K562 (cell line): ENCODE measurements at regions not wholly inside any gene's neighbourhood (a gene's known extent, or its start where the extent isn't known, plus 50 kb on each side); places are given as distances from the start of the nearest gene placed in this dataset.

Experiments
- ATAC-seq: fragments of 200-7000 bp; cut with Tn5 transposase; 3 replicates; pipeline ENCODE4 v1.9.1; 2020; ENCODE audit warnings: moderate library complexity
- BruUV-seq: library from RNA; stranded (reverse); fragments of 400-500 nt; replicated peaks from 2 replicates; lab custom pipeline; 2021; lab: Mats Ljungman, UMichigan
- CTCF ChIA-PET: fragments of 300-600 bp; formaldehyde crosslinking; extraction: SDS; loops from one replicate; lab custom pipeline; 2021; ENCODE audit warnings: low intra/inter-chr PET ratio; lab: Yijun Ruan, JAX
- POLR2A ChIA-PET: fragments of 300-600, 350-650 bp; sonication (Branson Sonifier 250); formaldehyde crosslinking; extraction: SDS; loops from one replicate; lab custom pipeline; 2021; ENCODE audit warnings: antibody characterized with exemption, inconsistent platforms; lab: Yijun Ruan, JAX
- DNase-seq, 4 experiments: peaks; one replicate each; pipeline versions ENCODE4 v3.0.0 to v3.0.0-alpha.2; 2011 to 2018; ENCODE audit warnings: low spot score in 3 of 4, mixed read lengths in 3 of 4; ENCODE audit errors: extremely low read depth in 1 of 4
- FAIRE-seq: peaks from 2 replicates; lab custom pipeline; 2011; peaks lifted over from hg19 to GRCh38; lab: Jason Lieb, UNC
- H2AFZ ChIP-seq: 2 replicates; pipeline ENCODE4 v1.6.0; 2011; ENCODE audit warnings: low read depth, low read length, control low read depth, inconsistent platforms
- H3K27ac ChIP-seq: fragments of 200-600 bp; 3 replicates; pipeline ENCODE4 v1.8.0; 2011; ENCODE audit warnings: low read depth, mild to moderate bottlenecking, control low read depth, inconsistent platforms, low read length, moderate library complexity, mixed read lengths; ENCODE audit errors: extremely low read depth
- H3K27me3 ChIP-seq, 2 experiments: fragments of 300-600 bp in 1 of 2; 2 replicates in 1 of 2; 3 replicates in 1 of 2; pipeline versions ENCODE4 v1.6.0 to v1.8.0; 2011; ENCODE audit warnings: inconsistent platforms in 2 of 2, low read length in 2 of 2, mild to moderate bottlenecking in 1 of 2, mixed read lengths in 1 of 2, moderate library complexity in 1 of 2; ENCODE audit not compliant: control insufficient read depth in 2 of 2, insufficient read depth in 2 of 2
- H3K36me3 ChIP-seq: fragments of 300-600 bp; 3 replicates; pipeline ENCODE4 v1.8.0; 2011; ENCODE audit warnings: mild to moderate bottlenecking, low read length, inconsistent platforms; ENCODE audit not compliant: control insufficient read depth, insufficient read depth
- H3K4me1 ChIP-seq, 2 experiments: fragments of 200-600 bp in 1 of 2; replicated peaks in 1 of 2; 2 replicates in 1 of 2; 3 replicates in 1 of 2; pipeline versions ENCODE4 v1.5.1 to v1.8.0; 2011; ENCODE audit warnings: inconsistent platforms in 2 of 2, low read length in 2 of 2, mild to moderate bottlenecking in 1 of 2, mixed read lengths in 1 of 2, moderate library complexity in 1 of 2; ENCODE audit not compliant: control insufficient read depth in 2 of 2, insufficient read depth in 2 of 2
- H3K4me2 ChIP-seq: 2 replicates; pipeline ENCODE4 v1.6.1; 2011; ENCODE audit warnings: low read length, control low read depth, inconsistent platforms, mixed read lengths; ENCODE audit not compliant: insufficient read depth
- H3K4me3 ChIP-seq: fragments of 200-600 bp; sonication (generic), shearing (Covaris generic); 2 replicates; pipeline ENCODE4 v1.5.1; 2016; ENCODE audit warnings: control low read depth, inconsistent platforms
- H3K79me2 ChIP-seq: fragments of 200-600 bp; 3 replicates; pipeline ENCODE4 v1.8.0; 2011; ENCODE audit warnings: low read length, inconsistent platforms; ENCODE audit not compliant: control insufficient read depth, insufficient read depth
- H3K9ac ChIP-seq, 2 experiments: 2 replicates each; pipeline versions ENCODE4 v1.6.0 to v1.6.1; 2011; ENCODE audit warnings: low read depth in 2 of 2, low read length in 2 of 2, control low read depth in 1 of 2, inconsistent platforms in 1 of 2, mild to moderate bottlenecking in 1 of 2, mixed read lengths in 1 of 2; ENCODE audit not compliant: insufficient read depth in 1 of 2
- H3K9me1 ChIP-seq: one replicate; pipeline ENCODE4 v1.6.0; 2011; ENCODE audit warnings: inconsistent platforms, mild to moderate bottlenecking, low read length, moderate library complexity; ENCODE audit not compliant: control insufficient read depth, insufficient read depth
- H3K9me3 ChIP-seq: replicated peaks from 2 replicates; pipeline ENCODE4 v1.5.1; 2011; ENCODE audit warnings: low read depth, low read length, inconsistent platforms; ENCODE audit not compliant: control insufficient read depth, insufficient read depth
- H4K20me1 ChIP-seq: replicated peaks from 2 replicates; pipeline ENCODE4 v1.6.1; 2011; ENCODE audit warnings: low read length, inconsistent platforms, mixed read lengths; ENCODE audit not compliant: control insufficient read depth, insufficient read depth
- CEBPG ChIP-seq, 3 experiments: fragments of 200-800 bp in 1 of 3; sonication (Bioruptor generic) in 1 of 3; sonication (generic) in 1 of 3; formaldehyde crosslinking in 1 of 3; IDR thresholded peaks in 2 of 3; conservative IDR thresholded peaks in 1 of 3; 2 replicates each; pipeline versions ENCODE4 v1.6.1 to v1.8.0; 2016 to 2022; ENCODE audit warnings: missing compliant biosample characterization in 2 of 3, missing genetic modification characterization in 2 of 3, mild to moderate bottlenecking in 1 of 3, missing genetic modification reagents in 1 of 3
- GABPB2 ChIP-seq: fragments of 250-450 bp; sonication (Bioruptor Pico); conservative IDR thresholded peaks from 2 replicates; pipeline ENCODE4 v1.5.1; 2021; ENCODE audit warnings: mild to moderate bottlenecking
- KAT7 ChIP-seq: sonication (generic); formaldehyde crosslinking; IDR thresholded peaks from 2 replicates; pipeline ENCODE4 v1.8.0; 2022; ENCODE audit warnings: missing genetic modification reagents, mild to moderate bottlenecking, borderline replicate concordance
- POLR2A ChIP-seq: fragments of 450-650 bp; conservative IDR thresholded peaks from 2 replicates; pipeline ENCODE4 v1.6.1; 2016
- RFX7 ChIP-seq: fragments of 250-450 bp; sonication (Bioruptor Pico); IDR thresholded peaks from 2 replicates; pipeline ENCODE4 v1.5.1; 2021; ENCODE audit warnings: mild to moderate bottlenecking
- TCF3 ChIP-seq: sonication (generic); formaldehyde crosslinking; IDR thresholded peaks from 2 replicates; pipeline ENCODE4 v1.4.0; 2020; ENCODE audit warnings: mild to moderate bottlenecking, missing genetic modification reagents
- ZNF140 ChIP-seq: fragments of 250-450 bp; sonication (Bioruptor Pico); IDR thresholded peaks from 2 replicates; pipeline ENCODE4 v1.8.0; 2021; ENCODE audit warnings: moderate library complexity, mild to moderate bottlenecking, inconsistent platforms
- WGBS: fragments of 100-300 bp; shearing (Covaris generic); methylation state at CpG from one replicate; pipeline ENCODE4 v1.1.6; 2016; ENCODE audit warnings: low coverage, mixed read lengths; ENCODE audit not compliant: insufficient coverage; ENCODE audit errors: missing lambda C conversion rate; 5-methylcytosine and 5-hydroxymethylcytosine counted together
- in situ Hi-C: fragments of 300-500 bp; cut with MboI; formaldehyde crosslinking; loops from 4 replicates; pipeline ENCODE4 v1.15.0; 2018; ENCODE audit warnings: inconsistent platforms, mixed read lengths
- intact Hi-C: fragments of 100-400 bp; cut with micrococcal nuclease; formaldehyde crosslinking; loops from 2 replicates; pipeline ENCODE4 v1.14.2; 2022
- TF ChIP-seq, protein P1 (sequence below): sonication (generic); formaldehyde crosslinking; IDR thresholded peaks from 2 replicates; pipeline ENCODE4 v1.9.0; 2022; ENCODE audit warnings: mild to moderate bottlenecking, missing genetic modification reagents
- TF ChIP-seq, protein P2 (sequence below): fragments of 450-650 bp; IDR thresholded peaks from 2 replicates; pipeline ENCODE4 v1.6.1; 2016; ENCODE audit warnings: low read depth

DNA sequence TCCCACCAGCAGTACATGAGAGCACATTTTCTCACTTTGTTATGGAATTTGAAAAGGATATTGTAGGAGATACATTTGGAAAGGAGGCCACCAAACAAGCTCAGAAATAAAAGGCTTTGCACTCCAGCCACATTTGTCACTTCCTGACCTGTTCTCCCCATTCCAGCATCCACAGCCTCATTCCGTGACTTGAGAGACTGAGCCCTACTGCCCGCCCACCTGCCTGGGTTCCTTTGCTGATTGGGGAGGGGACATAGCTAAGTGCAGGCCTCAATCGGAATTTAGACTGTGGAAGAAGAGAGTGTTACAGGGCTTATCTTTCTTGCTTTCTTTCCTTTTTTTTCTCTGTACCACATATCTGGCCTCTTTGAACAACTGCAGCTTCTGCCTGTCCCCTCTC is 735.4 kb upstream of the TMEM132C start:
- no peaks in the 10 kb centered on the region for H4K20me1 ChIP-seq
- FAIRE-seq (no peak), ATAC-seq (no peak), DNase-seq (no peak)
- CTCF ChIA-PET, result no interaction called here
- no peak for TF ChIP-seq GABPB2 (CRISPR knock-in tag)
- TF ChIP-seq KAT7 (CRISPR knock-in tag), result no peak
- no peak for TF ChIP-seq POLR2A
- TF ChIP-seq ZNF140 (CRISPR knock-in tag), result no peak
- TF ChIP-seq RFX7 (CRISPR knock-in tag), result no peak
- TF ChIP-seq TCF3 (CRISPR knock-in tag), result no peak
- TF ChIP-seq, protein P1, sequence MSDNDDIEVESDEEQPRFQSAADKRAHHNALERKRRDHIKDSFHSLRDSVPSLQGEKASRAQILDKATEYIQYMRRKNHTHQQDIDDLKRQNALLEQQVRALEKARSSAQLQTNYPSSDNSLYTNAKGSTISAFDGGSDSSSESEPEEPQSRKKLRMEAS (CRISPR knock-in tag), result no peak
- H3K27me3 ChIP-seq, result no peaks in the 10 kb centered on the region
- intact Hi-C loops, result no loop called here
- no peak overlapping the region for H3K4me3 ChIP-seq
- H3K4me2 ChIP-seq, result no peak overlapping the region
- in situ Hi-C loops, result no loop called here
- WGBS, result 0% methylated on average over 3 of the region's 3 CpGs
- H3K4me1 ChIP-seq, result no peaks in the 10 kb centered on the region
- no TSS peak for BruUV-seq
- no peaks in the 10 kb centered on the region for H3K36me3 ChIP-seq
- no peak overlapping the region for H3K9ac ChIP-seq
- POLR2A ChIA-PET, result interaction anchor here (0.7 kb wide), 1 partner anchor 177 kb away, joined by 3 read pairs; no protein-coding TSS in a partner anchor
- no peak overlapping the region for H2AFZ ChIP-seq
- H3K79me2 ChIP-seq, result no peaks in the 10 kb centered on the region
- no peak overlapping the region for H3K27ac ChIP-seq
- H3K9me1 ChIP-seq, result no peaks in the 10 kb centered on the region
- no peaks in the 10 kb centered on the region for H3K9me3 ChIP-seq

DNA sequence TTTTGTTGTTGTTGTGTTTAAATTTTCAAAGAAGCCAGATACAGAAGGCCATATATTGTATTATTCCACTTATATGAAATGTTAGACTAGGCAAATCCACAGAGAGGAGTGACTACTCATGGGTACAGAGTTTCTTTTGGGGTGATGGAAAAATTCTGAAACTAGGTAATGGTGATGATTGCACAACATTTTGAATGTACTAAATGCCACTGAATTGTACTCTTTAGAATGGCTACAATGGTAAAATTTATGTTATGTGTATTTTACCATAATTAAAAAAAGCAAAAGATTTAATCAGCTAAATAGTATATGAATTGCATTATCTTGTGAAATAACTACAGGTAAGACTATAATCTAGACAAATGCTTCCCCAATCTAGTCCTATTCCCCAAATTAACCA is 733.6 kb upstream of the TMEM132C start:
- intact Hi-C loops (no loop called here), in situ Hi-C loops (no loop called here)
- no peak for FAIRE-seq
- Histone ChIP-seq H3K4me2 (no peak overlapping the region), H3K9me1 (no peaks in the 10 kb centered on the region), H3K4me1 (no peaks in the 10 kb centered on the region), H4K20me1 (no peaks in the 10 kb centered on the region), H3K4me3 (no peak overlapping the region), H3K9me3 (no peaks in the 10 kb centered on the region), H3K36me3 (no peaks in the 10 kb centered on the region), H3K79me2 (no peaks in the 10 kb centered on the region), H3K9ac (no peak overlapping the region), H3K27ac (no peak overlapping the region), H2AFZ (no peak overlapping the region), H3K27me3 (no peaks in the 10 kb centered on the region)
- ChIA-PET CTCF (no interaction called here), POLR2A (no interaction called here)
- no peak for DNase-seq
- ATAC-seq, result no peak
- TF ChIP-seq CEBPG (CRISPR knock-in tag; IDR thresholded peaks at IDR 0.05) (no peak), CEBPG (tag; conservative IDR thresholded peaks at IDR 0.05 in 1 of 2, IDR thresholded peaks at IDR 0.05 in 1 of 2) (peak in 1 of 2 experiments; percentile 51; a peak in 2 of 4 replicates)
- TF ChIP-seq, protein P2, sequence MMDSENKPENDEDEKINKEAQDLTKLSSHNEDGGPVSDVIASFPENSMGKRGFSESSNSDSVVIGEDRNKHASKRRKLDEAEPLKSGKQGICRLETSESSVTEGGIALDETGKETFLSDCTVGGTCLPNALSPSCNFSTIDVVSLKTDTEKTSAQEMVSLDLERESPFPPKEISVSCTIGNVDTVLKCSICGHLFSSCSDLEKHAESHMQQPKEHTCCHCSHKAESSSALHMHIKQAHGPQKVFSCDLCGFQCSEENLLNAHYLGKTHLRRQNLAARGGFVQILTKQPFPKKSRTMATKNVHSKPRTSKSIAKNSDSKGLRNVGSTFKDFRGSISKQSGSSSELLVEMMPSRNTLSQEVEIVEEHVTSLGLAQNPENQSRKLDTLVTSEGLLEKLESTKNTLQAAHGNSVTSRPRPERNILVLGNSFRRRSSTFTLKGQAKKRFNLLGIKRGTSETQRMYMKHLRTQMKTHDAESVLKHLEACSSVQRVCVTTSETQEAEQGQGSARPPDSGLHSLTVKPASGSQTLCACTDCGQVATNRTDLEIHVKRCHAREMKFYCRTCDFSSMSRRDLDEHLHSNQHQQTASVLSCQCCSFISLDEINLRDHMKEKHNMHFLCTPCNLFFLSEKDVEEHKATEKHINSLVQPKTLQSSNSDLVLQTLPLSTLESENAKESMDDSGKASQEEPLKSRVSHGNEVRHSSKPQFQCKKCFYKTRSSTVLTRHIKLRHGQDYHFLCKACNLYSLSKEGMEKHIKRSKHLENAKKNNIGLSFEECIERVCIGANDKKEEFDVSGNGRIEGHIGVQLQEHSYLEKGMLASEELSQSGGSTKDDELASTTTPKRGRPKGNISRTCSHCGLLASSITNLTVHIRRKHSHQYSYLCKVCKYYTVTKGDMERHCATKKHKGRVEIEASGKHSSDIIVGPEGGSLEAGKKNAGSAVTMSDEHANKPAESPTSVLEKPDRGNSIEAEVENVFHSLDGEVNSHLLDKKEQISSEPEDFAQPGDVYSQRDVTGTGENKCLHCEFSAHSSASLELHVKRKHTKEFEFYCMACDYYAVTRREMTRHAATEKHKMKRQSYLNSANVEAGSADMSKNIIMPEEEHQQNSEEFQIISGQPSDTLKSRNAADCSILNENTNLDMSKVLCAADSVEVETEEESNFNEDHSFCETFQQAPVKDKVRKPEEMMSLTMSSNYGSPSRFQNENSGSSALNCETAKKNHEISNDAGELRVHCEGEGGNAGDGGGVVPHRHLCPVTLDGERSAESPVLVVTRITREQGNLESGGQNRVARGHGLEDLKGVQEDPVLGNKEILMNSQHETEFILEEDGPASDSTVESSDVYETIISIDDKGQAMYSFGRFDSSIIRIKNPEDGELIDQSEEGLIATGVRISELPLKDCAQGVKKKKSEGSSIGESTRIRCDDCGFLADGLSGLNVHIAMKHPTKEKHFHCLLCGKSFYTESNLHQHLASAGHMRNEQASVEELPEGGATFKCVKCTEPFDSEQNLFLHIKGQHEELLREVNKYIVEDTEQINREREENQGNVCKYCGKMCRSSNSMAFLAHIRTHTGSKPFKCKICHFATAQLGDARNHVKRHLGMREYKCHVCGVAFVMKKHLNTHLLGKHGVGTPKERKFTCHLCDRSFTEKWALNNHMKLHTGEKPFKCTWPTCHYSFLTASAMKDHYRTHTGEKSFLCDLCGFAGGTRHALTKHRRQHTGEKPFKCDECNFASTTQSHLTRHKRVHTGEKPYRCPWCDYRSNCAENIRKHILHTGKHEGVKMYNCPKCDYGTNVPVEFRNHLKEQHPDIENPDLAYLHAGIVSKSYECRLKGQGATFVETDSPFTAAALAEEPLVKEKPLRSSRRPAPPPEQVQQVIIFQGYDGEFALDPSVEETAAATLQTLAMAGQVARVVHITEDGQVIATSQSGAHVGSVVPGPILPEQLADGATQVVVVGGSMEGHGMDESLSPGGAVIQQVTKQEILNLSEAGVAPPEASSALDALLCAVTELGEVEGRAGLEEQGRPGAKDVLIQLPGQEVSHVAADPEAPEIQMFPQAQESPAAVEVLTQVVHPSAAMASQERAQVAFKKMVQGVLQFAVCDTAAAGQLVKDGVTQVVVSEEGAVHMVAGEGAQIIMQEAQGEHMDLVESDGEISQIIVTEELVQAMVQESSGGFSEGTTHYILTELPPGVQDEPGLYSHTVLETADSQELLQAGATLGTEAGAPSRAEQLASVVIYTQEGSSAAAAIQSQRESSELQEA, result no peak
- no TSS peak for BruUV-seq
